ENCODE measurements at regions not wholly inside any gene's neighbourhood (a gene's known extent, or its start where the extent isn't known, plus 50 kb on each side); places are given as distances from the start of the nearest gene placed in this dataset.
A peak's percentile ranks its signal among the peaks of the same experiment; 100 is the strongest.

DNA sequence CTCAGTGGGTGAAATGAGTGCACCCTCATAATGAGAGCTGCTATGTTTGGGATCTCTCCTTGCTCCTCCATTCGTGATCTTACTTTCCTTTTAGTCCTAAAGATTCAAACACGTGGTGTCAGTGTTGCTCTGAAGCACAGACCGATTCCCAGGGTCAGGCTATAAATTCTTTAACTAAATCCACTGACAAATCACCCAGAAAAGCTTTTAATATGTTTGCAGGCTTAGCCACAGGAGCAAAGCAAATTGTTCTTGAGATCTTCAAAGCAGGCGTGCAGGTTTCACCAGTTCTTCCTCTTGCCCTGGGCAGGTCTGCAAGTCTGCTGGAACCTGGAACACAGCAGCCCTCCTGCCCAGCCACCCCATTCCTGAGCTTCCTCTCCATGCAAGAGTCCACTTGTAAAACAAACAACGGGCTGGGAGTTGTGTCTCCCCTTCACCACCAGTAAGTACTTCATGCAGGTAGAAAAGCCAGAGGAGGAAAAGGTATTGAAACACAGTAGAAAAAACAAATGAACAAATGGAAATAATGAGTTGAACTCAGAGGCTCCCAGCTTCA lies 70.1 kb upstream of the ENPP6 start (continued):
- TF ChIP-seq, protein P1, sequence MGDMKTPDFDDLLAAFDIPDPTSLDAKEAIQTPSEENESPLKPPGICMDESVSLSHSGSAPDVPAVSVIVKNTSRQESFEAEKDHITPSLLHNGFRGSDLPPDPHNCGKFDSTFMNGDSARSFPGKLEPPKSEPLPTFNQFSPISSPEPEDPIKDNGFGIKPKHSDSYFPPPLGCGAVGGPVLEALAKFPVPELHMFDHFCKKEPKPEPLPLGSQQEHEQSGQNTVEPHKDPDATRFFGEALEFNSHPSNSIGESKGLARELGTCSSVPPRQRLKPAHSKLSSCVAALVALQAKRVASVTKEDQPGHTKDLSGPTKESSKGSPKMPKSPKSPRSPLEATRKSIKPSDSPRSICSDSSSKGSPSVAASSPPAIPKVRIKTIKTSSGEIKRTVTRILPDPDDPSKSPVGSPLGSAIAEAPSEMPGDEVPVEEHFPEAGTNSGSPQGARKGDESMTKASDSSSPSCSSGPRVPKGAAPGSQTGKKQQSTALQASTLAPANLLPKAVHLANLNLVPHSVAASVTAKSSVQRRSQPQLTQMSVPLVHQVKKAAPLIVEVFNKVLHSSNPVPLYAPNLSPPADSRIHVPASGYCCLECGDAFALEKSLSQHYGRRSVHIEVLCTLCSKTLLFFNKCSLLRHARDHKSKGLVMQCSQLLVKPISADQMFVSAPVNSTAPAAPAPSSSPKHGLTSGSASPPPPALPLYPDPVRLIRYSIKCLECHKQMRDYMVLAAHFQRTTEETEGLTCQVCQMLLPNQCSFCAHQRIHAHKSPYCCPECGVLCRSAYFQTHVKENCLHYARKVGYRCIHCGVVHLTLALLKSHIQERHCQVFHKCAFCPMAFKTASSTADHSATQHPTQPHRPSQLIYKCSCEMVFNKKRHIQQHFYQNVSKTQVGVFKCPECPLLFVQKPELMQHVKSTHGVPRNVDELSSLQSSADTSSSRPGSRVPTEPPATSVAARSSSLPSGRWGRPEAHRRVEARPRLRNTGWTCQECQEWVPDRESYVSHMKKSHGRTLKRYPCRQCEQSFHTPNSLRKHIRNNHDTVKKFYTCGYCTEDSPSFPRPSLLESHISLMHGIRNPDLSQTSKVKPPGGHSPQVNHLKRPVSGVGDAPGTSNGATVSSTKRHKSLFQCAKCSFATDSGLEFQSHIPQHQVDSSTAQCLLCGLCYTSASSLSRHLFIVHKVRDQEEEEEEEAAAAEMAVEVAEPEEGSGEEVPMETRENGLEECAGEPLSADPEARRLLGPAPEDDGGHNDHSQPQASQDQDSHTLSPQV (IDR thresholded peaks at IDR 0.05): no peak
- TF ChIP-seq, protein P2, sequence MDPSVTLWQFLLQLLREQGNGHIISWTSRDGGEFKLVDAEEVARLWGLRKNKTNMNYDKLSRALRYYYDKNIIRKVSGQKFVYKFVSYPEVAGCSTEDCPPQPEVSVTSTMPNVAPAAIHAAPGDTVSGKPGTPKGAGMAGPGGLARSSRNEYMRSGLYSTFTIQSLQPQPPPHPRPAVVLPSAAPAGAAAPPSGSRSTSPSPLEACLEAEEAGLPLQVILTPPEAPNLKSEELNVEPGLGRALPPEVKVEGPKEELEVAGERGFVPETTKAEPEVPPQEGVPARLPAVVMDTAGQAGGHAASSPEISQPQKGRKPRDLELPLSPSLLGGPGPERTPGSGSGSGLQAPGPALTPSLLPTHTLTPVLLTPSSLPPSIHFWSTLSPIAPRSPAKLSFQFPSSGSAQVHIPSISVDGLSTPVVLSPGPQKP (IDR thresholded peaks at IDR 0.05; ENCODE audit: low read depth, low read length): no peak
- TF ChIP-seq, protein P3, sequence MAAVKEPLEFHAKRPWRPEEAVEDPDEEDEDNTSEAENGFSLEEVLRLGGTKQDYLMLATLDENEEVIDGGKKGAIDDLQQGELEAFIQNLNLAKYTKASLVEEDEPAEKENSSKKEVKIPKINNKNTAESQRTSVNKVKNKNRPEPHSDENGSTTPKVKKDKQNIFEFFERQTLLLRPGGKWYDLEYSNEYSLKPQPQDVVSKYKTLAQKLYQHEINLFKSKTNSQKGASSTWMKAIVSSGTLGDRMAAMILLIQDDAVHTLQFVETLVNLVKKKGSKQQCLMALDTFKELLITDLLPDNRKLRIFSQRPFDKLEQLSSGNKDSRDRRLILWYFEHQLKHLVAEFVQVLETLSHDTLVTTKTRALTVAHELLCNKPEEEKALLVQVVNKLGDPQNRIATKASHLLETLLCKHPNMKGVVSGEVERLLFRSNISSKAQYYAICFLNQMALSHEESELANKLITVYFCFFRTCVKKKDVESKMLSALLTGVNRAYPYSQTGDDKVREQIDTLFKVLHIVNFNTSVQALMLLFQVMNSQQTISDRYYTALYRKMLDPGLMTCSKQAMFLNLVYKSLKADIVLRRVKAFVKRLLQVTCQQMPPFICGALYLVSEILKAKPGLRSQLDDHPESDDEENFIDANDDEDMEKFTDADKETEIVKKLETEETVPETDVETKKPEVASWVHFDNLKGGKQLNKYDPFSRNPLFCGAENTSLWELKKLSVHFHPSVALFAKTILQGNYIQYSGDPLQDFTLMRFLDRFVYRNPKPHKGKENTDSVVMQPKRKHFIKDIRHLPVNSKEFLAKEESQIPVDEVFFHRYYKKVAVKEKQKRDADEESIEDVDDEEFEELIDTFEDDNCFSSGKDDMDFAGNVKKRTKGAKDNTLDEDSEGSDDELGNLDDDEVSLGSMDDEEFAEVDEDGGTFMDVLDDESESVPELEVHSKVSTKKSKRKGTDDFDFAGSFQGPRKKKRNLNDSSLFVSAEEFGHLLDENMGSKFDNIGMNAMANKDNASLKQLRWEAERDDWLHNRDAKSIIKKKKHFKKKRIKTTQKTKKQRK (IDR thresholded peaks at IDR 0.05; ENCODE audit: low read depth, low read length): no peak
- TF ChIP-seq, protein P4, sequence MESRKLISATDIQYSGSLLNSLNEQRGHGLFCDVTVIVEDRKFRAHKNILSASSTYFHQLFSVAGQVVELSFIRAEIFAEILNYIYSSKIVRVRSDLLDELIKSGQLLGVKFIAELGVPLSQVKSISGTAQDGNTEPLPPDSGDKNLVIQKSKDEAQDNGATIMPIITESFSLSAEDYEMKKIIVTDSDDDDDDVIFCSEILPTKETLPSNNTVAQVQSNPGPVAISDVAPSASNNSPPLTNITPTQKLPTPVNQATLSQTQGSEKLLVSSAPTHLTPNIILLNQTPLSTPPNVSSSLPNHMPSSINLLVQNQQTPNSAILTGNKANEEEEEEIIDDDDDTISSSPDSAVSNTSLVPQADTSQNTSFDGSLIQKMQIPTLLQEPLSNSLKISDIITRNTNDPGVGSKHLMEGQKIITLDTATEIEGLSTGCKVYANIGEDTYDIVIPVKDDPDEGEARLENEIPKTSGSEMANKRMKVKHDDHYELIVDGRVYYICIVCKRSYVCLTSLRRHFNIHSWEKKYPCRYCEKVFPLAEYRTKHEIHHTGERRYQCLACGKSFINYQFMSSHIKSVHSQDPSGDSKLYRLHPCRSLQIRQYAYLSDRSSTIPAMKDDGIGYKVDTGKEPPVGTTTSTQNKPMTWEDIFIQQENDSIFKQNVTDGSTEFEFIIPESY (IDR thresholded peaks at IDR 0.05): no peak
- TF ChIP-seq, protein P5, sequence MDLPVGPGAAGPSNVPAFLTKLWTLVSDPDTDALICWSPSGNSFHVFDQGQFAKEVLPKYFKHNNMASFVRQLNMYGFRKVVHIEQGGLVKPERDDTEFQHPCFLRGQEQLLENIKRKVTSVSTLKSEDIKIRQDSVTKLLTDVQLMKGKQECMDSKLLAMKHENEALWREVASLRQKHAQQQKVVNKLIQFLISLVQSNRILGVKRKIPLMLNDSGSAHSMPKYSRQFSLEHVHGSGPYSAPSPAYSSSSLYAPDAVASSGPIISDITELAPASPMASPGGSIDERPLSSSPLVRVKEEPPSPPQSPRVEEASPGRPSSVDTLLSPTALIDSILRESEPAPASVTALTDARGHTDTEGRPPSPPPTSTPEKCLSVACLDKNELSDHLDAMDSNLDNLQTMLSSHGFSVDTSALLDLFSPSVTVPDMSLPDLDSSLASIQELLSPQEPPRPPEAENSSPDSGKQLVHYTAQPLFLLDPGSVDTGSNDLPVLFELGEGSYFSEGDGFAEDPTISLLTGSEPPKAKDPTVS (IDR thresholded peaks at IDR 0.05; ENCODE audit: low read depth, low read length): no peak
- TF ChIP-seq TAF1 (IDR thresholded peaks at IDR 0.05; ENCODE audit: borderline replicate concordance, low read depth, low read length) (no peak), KLF5 (IDR thresholded peaks at IDR 0.05; ENCODE audit: partially characterized antibody) (no peak), RUNX3 (IDR thresholded peaks at IDR 0.05; ENCODE audit: low read length) (no peak)
- TF ChIP-seq, protein P6, sequence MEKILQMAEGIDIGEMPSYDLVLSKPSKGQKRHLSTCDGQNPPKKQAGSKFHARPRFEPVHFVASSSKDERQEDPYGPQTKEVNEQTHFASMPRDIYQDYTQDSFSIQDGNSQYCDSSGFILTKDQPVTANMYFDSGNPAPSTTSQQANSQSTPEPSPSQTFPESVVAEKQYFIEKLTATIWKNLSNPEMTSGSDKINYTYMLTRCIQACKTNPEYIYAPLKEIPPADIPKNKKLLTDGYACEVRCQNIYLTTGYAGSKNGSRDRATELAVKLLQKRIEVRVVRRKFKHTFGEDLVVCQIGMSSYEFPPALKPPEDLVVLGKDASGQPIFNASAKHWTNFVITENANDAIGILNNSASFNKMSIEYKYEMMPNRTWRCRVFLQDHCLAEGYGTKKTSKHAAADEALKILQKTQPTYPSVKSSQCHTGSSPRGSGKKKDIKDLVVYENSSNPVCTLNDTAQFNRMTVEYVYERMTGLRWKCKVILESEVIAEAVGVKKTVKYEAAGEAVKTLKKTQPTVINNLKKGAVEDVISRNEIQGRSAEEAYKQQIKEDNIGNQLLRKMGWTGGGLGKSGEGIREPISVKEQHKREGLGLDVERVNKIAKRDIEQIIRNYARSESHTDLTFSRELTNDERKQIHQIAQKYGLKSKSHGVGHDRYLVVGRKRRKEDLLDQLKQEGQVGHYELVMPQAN (conservative IDR thresholded peaks at IDR 0.05): no peak
- TF ChIP-seq, protein P7, sequence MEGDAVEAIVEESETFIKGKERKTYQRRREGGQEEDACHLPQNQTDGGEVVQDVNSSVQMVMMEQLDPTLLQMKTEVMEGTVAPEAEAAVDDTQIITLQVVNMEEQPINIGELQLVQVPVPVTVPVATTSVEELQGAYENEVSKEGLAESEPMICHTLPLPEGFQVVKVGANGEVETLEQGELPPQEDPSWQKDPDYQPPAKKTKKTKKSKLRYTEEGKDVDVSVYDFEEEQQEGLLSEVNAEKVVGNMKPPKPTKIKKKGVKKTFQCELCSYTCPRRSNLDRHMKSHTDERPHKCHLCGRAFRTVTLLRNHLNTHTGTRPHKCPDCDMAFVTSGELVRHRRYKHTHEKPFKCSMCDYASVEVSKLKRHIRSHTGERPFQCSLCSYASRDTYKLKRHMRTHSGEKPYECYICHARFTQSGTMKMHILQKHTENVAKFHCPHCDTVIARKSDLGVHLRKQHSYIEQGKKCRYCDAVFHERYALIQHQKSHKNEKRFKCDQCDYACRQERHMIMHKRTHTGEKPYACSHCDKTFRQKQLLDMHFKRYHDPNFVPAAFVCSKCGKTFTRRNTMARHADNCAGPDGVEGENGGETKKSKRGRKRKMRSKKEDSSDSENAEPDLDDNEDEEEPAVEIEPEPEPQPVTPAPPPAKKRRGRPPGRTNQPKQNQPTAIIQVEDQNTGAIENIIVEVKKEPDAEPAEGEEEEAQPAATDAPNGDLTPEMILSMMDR (IDR thresholded peaks at IDR 0.05 in 2 of 3, conservative IDR thresholded peaks at IDR 0.05 in 1 of 3; ENCODE audit: control insufficient read depth in 2 of 3, extremely low read depth in 1 of 3, insufficient read depth in 1 of 3, low read depth in 3 of 3, low read length in 3 of 3): peak in 2 of 3 experiments; percentile 13 to 27; a peak in 3 of 6 replicates
